Spleen (tissue), 11 donors: ENCODE measurements at regions not wholly inside any gene's neighbourhood (a gene's known extent, or its start where the extent isn't known, plus 50 kb on each side); places are given as distances from the start of the nearest gene placed in this dataset.
"Not testable (repeated sequence)": the region's sequence is repeated elsewhere in the genome, so short reads cannot be mapped to it uniquely, and the experiment has no call there.

Source experiments
- DNase-seq: peaks from one replicate; pipeline ENCODE4 v3.0.0-alpha.2; 2020
- H3K27ac ChIP-seq, 8 donors: fragments of 200-600 bp; sonication (generic) in 7 of 8; 1 replicate in 4 of 8; 2 replicates in 4 of 8; pipeline versions ENCODE4 v1.5.0 to v1.8.0; 2016 to 2021; ENCODE audit warnings: inconsistent platforms in 4 of 8, mild to moderate bottlenecking in 4 of 8, moderate library complexity in 1 of 8
- H3K27me3 ChIP-seq, 7 donors: fragments of 200-600 bp; sonication (generic) in 6 of 7; replicated peaks in 1 of 7; 1 replicate in 4 of 7; 2 replicates in 3 of 7; pipeline versions ENCODE4 v1.5.0 to v1.8.0; 2016 to 2021; ENCODE audit warnings: inconsistent platforms in 3 of 7, mild to moderate bottlenecking in 1 of 7
- H3K36me3 ChIP-seq, 6 donors: fragments of 200-600 bp; sonication (generic) in 5 of 6; 1 replicate in 4 of 6; 2 replicates in 2 of 6; pipeline versions ENCODE4 v1.5.0 to v1.8.0; 2016 to 2021; ENCODE audit warnings: inconsistent platforms in 2 of 6
- H3K4me1 ChIP-seq, 6 donors: fragments of 200-600 bp; sonication (generic) in 5 of 6; 1 replicate in 3 of 6; 2 replicates in 3 of 6; pipeline versions ENCODE4 v1.5.0 to v1.8.0; 2016 to 2021; ENCODE audit warnings: inconsistent platforms in 3 of 6
- H3K4me3 ChIP-seq, 8 donors: fragments of 200-600 bp; sonication (generic) in 7 of 8; 1 replicate in 4 of 8; 2 replicates in 4 of 8; pipeline versions ENCODE4 v1.5.0 to v1.8.0; 2016 to 2021; ENCODE audit warnings: inconsistent platforms in 4 of 8, mild to moderate bottlenecking in 4 of 8, moderate library complexity in 2 of 8
- H3K9me3 ChIP-seq, 8 donors: fragments of 200-600 bp; sonication (generic) in 7 of 8; 1 replicate in 4 of 8; 2 replicates in 4 of 8; pipeline versions ENCODE4 v1.5.0 to v1.8.0; 2016 to 2021; ENCODE audit warnings: inconsistent platforms in 4 of 8
- POLR2A ChIP-seq, 3 donors: fragments of 450-650 bp; IDR thresholded peaks; one replicate each; pipeline ENCODE4 v1.5.1; 2017; ENCODE audit warnings: antibody characterized with exemption in 3 of 3, mild to moderate bottlenecking in 1 of 3
- POLR2AphosphoS5 ChIP-seq, 3 donors: sonication (generic); formaldehyde crosslinking; IDR thresholded peaks; one replicate each; pipeline ENCODE4 v1.5.1; 2017; ENCODE audit warnings: antibody characterized with exemption in 3 of 3
- WGBS, 5 donors: extraction: QIAGEN DNeasy Blood & Tissue Kit in 3 of 5; methylation state at CpG; one replicate each; pipeline versions ENCODE4 v1.1.5 to v1.1.7; 2013 to 2018; 5-methylcytosine and 5-hydroxymethylcytosine counted together
- intact Hi-C: fragments of 100-400 bp; cut with DNase I; formaldehyde crosslinking; loops from one replicate; pipeline ENCODE4 v1.15.0; 2023; ENCODE audit warnings: low total_unique reads
- TF ChIP-seq, protein P1 (sequence below), 11 experiments: fragments of 200-600 bp in 7 of 11; fragments of 450-650 bp in 4 of 11; sonication (generic) in 4 of 11; IDR thresholded peaks in 8 of 11; conservative IDR thresholded peaks in 3 of 11; 1 replicate in 7 of 11; 2 replicates in 4 of 11; pipeline versions ENCODE4 v1.4.0 to v1.8.0; 2016 to 2021; ENCODE audit warnings: antibody characterized with exemption in 11 of 11, inconsistent platforms in 4 of 11, mild to moderate bottlenecking in 1 of 11
- donor health status: healthy with polysubstance abuse.
- donor health status: DM: no; HTN: no; CAD: no; lungs with moderate emphysema.
- donor health status: DM: no; HTN: no; CAD: no.
- donor health status: Bipolar disorder and iron deficiency.
- donor health status: healthy.
- donor health status: DM: no; HTN: no; CAD: no.
- donor health status: DM: yes; HTN: yes; CAD: no.

DNA sequence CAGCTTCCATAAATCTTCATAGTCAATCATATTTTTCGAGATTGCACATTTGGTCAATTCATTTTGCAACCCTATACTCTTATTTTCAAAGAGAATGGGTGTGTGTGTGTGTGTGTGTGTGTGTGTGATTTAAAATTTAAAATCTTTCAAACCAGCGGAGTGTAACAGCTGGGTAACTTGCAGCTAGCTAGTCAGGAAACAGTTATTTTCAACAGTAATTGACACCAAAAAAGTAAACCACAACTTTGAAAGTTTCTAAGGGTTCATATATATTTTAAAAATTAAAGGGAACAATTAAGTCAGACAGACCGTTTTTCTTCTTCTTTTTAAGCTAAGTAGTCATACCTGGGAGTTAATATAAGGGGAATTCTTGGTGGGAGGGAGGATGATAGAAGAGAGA, 57.0 kb downstream of the PRR18 start:
- 16 to 30% (median 25%) methylated on average over 3 of the region's 3 CpGs for WGBS, 5 donors
- no peak for DNase-seq
- Histone ChIP-seq H3K4me3 (no peak overlapping the region), H3K9me3 (no peaks in the 10 kb centered on the region), H3K27me3 (peaks cover 0 to 31% (median 18%) of the 10 kb centered on the region in 7 donors), H3K36me3 (no peaks in the 10 kb centered on the region), H3K27ac (no peak overlapping the region), H3K4me1 (peaks cover 7 to 23% (median 16%) of the 10 kb centered on the region in 6 donors)
- intact Hi-C loops: no loop called here
- TF ChIP-seq, protein P1, sequence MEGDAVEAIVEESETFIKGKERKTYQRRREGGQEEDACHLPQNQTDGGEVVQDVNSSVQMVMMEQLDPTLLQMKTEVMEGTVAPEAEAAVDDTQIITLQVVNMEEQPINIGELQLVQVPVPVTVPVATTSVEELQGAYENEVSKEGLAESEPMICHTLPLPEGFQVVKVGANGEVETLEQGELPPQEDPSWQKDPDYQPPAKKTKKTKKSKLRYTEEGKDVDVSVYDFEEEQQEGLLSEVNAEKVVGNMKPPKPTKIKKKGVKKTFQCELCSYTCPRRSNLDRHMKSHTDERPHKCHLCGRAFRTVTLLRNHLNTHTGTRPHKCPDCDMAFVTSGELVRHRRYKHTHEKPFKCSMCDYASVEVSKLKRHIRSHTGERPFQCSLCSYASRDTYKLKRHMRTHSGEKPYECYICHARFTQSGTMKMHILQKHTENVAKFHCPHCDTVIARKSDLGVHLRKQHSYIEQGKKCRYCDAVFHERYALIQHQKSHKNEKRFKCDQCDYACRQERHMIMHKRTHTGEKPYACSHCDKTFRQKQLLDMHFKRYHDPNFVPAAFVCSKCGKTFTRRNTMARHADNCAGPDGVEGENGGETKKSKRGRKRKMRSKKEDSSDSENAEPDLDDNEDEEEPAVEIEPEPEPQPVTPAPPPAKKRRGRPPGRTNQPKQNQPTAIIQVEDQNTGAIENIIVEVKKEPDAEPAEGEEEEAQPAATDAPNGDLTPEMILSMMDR (IDR thresholded peaks at IDR 0.05 in 8 of 11, conservative IDR thresholded peaks at IDR 0.05 in 3 of 11): no peak
- TF ChIP-seq POLR2AphosphoS5 (IDR thresholded peaks at IDR 0.05): no peak
- no peak for TF ChIP-seq POLR2A (IDR thresholded peaks at IDR 0.05)

- H3K4me3 ChIP-seq, intact Hi-C loops, H3K9me3 ChIP-seq, H3K36me3 ChIP-seq, H3K27ac ChIP-seq, DNase-seq: not testable (repeated sequence)
- 91 to 95% (median 93%) methylated on average over 15 to 16 of the region's 16 CpGs for WGBS, 5 donors
- peaks cover 0 to 29% (median 18%) of the 10 kb centered on the region in 7 donors for H3K27me3 ChIP-seq
- peaks cover 7 to 32% (median 25%) of the 10 kb centered on the region in 6 donors for H3K4me1 ChIP-seq
Observed at GRCh38 chr6:166249061-166249785, 59.0 kb downstream of the PRR18 start.

- 59 to 91% (median 80%) methylated on average over 5 of the region's 5 CpGs for WGBS, 5 donors
Observed at GRCh38 chr6:166245148-166245547, 63.0 kb downstream of the PRR18 start.

DNA sequence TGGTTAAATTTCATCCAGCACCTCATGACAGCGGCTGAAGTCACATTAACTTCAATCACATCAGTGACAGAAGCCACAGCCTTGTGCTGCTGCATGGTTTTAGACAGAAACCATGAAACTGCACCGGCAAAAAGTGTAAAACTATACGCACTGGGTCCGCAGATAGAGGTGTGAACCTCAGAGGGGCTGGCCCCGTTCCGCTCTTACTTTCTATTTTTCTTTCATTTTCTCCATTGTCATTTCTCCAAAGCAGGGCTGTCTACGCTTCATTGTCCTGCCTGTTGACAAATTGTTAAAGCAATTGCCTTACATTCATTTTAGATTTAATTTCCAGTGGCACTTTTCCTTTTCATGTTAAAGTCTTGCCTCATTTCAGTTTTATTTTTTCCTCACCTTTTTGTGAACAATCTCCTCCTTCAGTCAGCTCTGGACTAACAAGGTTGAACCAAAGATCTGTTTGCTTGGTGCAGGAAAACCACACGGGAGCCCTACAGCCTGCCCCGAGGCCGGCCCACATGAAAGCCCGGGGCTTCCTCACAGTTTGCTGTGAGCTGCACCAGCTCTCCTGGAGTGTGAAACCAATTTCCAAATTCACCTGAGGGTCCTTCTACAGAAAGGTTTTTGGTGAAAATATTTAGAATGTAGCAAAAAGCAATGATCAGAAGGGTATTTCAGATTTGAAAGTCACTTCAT, 63.7 kb downstream of the PRR18 start:
- H3K9me3 ChIP-seq: no peaks in the 10 kb centered on the region
- peak overlapping the region in 5 of 8 donors; percentile 11 to 54 (median 13) for H3K4me3 ChIP-seq
- peak overlapping the region in 4 of 8 donors; percentile 35 to 62 (median 50) for H3K27ac ChIP-seq
- H3K27me3 ChIP-seq: peaks cover 0 to 5% (median 0%) of the 10 kb centered on the region in 7 donors
- peaks cover 0 to 24% (median 20%) of the 10 kb centered on the region in 6 donors for H3K4me1 ChIP-seq
- intact Hi-C loops: no loop called here
- WGBS, 5 donors: 18 to 33% (median 21%) methylated on average over 11 of the region's 11 CpGs
- no peak for DNase-seq
- TF ChIP-seq POLR2AphosphoS5 (IDR thresholded peaks at IDR 0.05) (no peak), POLR2A (IDR thresholded peaks at IDR 0.05) (no peak)
- TF ChIP-seq, protein P1 (IDR thresholded peaks at IDR 0.05 in 8 of 11, conservative IDR thresholded peaks at IDR 0.05 in 3 of 11): no peak
- H3K36me3 ChIP-seq: no peaks in the 10 kb centered on the region

More at GRCh38 chr6:166245148-166245547, 63.0 kb downstream of the PRR18 start:
- no peak for DNase-seq
- H3K9me3 ChIP-seq: no peaks in the 10 kb centered on the region
- peak overlapping the region in 3 of 8 donors; percentile 44 to 62 (median 57) for H3K27ac ChIP-seq
- peaks cover 0 to 5% (median 0%) of the 10 kb centered on the region in 7 donors for H3K27me3 ChIP-seq
- peaks cover 0 to 24% (median 20%) of the 10 kb centered on the region in 6 donors for H3K4me1 ChIP-seq
- no peak overlapping the region for H3K4me3 ChIP-seq
- intact Hi-C loops: no loop called here
- no peaks in the 10 kb centered on the region for H3K36me3 ChIP-seq
- TF ChIP-seq POLR2AphosphoS5 (IDR thresholded peaks at IDR 0.05) (no peak), POLR2A (IDR thresholded peaks at IDR 0.05) (no peak)
- TF ChIP-seq, protein P1 (IDR thresholded peaks at IDR 0.05 in 8 of 11, conservative IDR thresholded peaks at IDR 0.05 in 3 of 11): no peak
